ENCODE measurements at regions not wholly inside any gene's neighbourhood (a gene's known extent, or its start where the extent isn't known, plus 50 kb on each side); places are given as distances from the start of the nearest gene placed in this dataset.
"Not testable (repeated sequence)": the region's sequence is repeated elsewhere in the genome, so short reads cannot be mapped to it uniquely, and the experiment has no call there.

- peak; percentile 24; the same call in 1 of the 2 replicates for TF ChIP-seq CTCF (IDR thresholded peaks at IDR 0.05)
- H3K27me3 Mint-ChIP-seq (ENCODE audit: insufficient read depth); H3K4me3 Mint-ChIP-seq; H3K9me3 Mint-ChIP-seq; H3K4me1 Mint-ChIP-seq (ENCODE audit: low read depth); H3K36me3 Mint-ChIP-seq (ENCODE audit: low read depth); H3K27ac Mint-ChIP-seq: not testable (repeated sequence)
- DNase-seq = peak; percentile 0
Observed at GRCh38 chr5:70585996-70586395, 170.8 kb downstream of the GTF2H2C_2 start.
